Loucy (cell line): ENCODE measurements at regions not wholly inside any gene's neighbourhood (a gene's known extent, or its start where the extent isn't known, plus 50 kb on each side); places are given as distances from the start of the nearest gene placed in this dataset.

Experiments used
- H2AFZ ChIP-seq: fragments of 200-600 bp; sonication (generic); 2 replicates; pipeline ENCODE4 v1.6.0; 2016; ENCODE audit warnings: antibody characterized with exemption, mild to moderate bottlenecking, low read length, moderate library complexity
- H3F3A ChIP-seq: fragments of 200-600 bp; 2 replicates; pipeline ENCODE4 v1.6.0; 2016; ENCODE audit warnings: antibody characterized with exemption, low read depth, mild to moderate bottlenecking
- H3K27me3 ChIP-seq: fragments of 200-600 bp; sonication (generic); 2 replicates; pipeline ENCODE4 v1.6.1; 2014; ENCODE audit warnings: low read length, mild to moderate bottlenecking; ENCODE audit not compliant: insufficient read depth, poor library complexity, severe bottlenecking
- H3K36me3 ChIP-seq: fragments of 200-600 bp; sonication (generic); 2 replicates; pipeline ENCODE4 v1.6.1; 2016; ENCODE audit warnings: low read length; ENCODE audit not compliant: insufficient read depth
- H3K4me1 ChIP-seq: fragments of 200-600 bp; sonication (generic); 2 replicates; pipeline ENCODE4 v1.5.1; 2014; ENCODE audit warnings: low read length, mild to moderate bottlenecking; ENCODE audit not compliant: insufficient read depth, poor library complexity, severe bottlenecking
- H3K4me2 ChIP-seq: fragments of 200-600 bp; sonication (generic); 2 replicates; pipeline ENCODE4 v1.6.0; 2014; ENCODE audit warnings: antibody characterized with exemption, low read length, low read depth, mild to moderate bottlenecking; ENCODE audit not compliant: poor library complexity, severe bottlenecking
- H3K4me3 ChIP-seq: fragments of 200-600 bp; sonication (generic); 2 replicates; pipeline ENCODE4 v1.5.1; 2014; ENCODE audit warnings: low read length, mild to moderate bottlenecking, mixed read lengths; ENCODE audit not compliant: poor library complexity, severe bottlenecking
- H3K79me2 ChIP-seq: fragments of 200-600 bp; sonication (generic); 2 replicates; pipeline ENCODE4 v1.6.1; 2014; ENCODE audit warnings: low read length; ENCODE audit not compliant: insufficient read depth
- H3K9ac ChIP-seq: fragments of 200-600 bp; sonication (generic); 2 replicates; pipeline ENCODE4 v1.6.0; 2014; ENCODE audit warnings: mild to moderate bottlenecking, low read depth, low read length, moderate library complexity; ENCODE audit not compliant: poor library complexity, severe bottlenecking
- H3K9me2 ChIP-seq: fragments of 200-600 bp; sonication (generic); replicated peaks from 2 replicates; pipeline ENCODE4 v1.6.1; 2016; ENCODE audit warnings: low read depth, low read length, mixed read lengths
- H3K9me3 ChIP-seq: fragments of 200-600 bp; sonication (generic); 2 replicates; pipeline ENCODE4 v1.6.1; 2014; ENCODE audit warnings: mild to moderate bottlenecking, antibody characterized with exemption, low read length, low read depth; ENCODE audit not compliant: insufficient read depth
- H4K20me1 ChIP-seq: fragments of 200-600 bp; sonication (generic); 2 replicates; pipeline ENCODE4 v1.6.0; 2014; ENCODE audit warnings: antibody characterized with exemption, low read length, mild to moderate bottlenecking; ENCODE audit not compliant: insufficient read depth, poor library complexity, severe bottlenecking
- EZH2phosphoT487 ChIP-seq: fragments of 200-600 bp; IDR thresholded peaks from 2 replicates; pipeline ENCODE4 v1.6.1; 2018; ENCODE audit warnings: antibody characterized with exemption, mild to moderate bottlenecking, moderate library complexity, borderline replicate concordance
- TF ChIP-seq, protein P1 (sequence below): fragments of 200-600 bp; sonication (generic); conservative IDR thresholded peaks from 2 replicates; pipeline ENCODE4 v1.5.1; 2014; ENCODE audit warnings: mild to moderate bottlenecking, antibody characterized with exemption, low read length

GRCh38 chr1:115204513-115204912 lies 115.2 kb upstream of the TSPAN2 start:
- peaks cover 4% of the 10 kb centered on the region; the same call in 1 of the 2 replicates for H3K9me3 ChIP-seq
- no peak overlapping the region for H3K4me2 ChIP-seq
- no peak overlapping the region for H3K9ac ChIP-seq
- H3K79me2 ChIP-seq, result no peaks in the 10 kb centered on the region
- H3K4me1 ChIP-seq, result no peaks in the 10 kb centered on the region
- H3K4me3 ChIP-seq, result no peak overlapping the region
- H4K20me1 ChIP-seq, result no peaks in the 10 kb centered on the region
- no peak overlapping the region for H2AFZ ChIP-seq
- no peaks in the 10 kb centered on the region for H3K9me2 ChIP-seq
- TF ChIP-seq EZH2phosphoT487, result no peak
- TF ChIP-seq, protein P1, sequence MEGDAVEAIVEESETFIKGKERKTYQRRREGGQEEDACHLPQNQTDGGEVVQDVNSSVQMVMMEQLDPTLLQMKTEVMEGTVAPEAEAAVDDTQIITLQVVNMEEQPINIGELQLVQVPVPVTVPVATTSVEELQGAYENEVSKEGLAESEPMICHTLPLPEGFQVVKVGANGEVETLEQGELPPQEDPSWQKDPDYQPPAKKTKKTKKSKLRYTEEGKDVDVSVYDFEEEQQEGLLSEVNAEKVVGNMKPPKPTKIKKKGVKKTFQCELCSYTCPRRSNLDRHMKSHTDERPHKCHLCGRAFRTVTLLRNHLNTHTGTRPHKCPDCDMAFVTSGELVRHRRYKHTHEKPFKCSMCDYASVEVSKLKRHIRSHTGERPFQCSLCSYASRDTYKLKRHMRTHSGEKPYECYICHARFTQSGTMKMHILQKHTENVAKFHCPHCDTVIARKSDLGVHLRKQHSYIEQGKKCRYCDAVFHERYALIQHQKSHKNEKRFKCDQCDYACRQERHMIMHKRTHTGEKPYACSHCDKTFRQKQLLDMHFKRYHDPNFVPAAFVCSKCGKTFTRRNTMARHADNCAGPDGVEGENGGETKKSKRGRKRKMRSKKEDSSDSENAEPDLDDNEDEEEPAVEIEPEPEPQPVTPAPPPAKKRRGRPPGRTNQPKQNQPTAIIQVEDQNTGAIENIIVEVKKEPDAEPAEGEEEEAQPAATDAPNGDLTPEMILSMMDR, result no peak
- H3F3A ChIP-seq, result no peaks in the 10 kb centered on the region
- H3K27me3 ChIP-seq, result no peaks in the 10 kb centered on the region
- no peaks in the 10 kb centered on the region for H3K36me3 ChIP-seq

GRCh38 chr1:115203287-115203686 lies 114.0 kb upstream of the TSPAN2 start:
- Histone ChIP-seq H4K20me1 (no peaks in the 10 kb centered on the region), H3K9ac (no peak overlapping the region), H3K9me2 (no peaks in the 10 kb centered on the region), H3F3A (no peaks in the 10 kb centered on the region), H3K9me3 (peaks cover 4% of the 10 kb centered on the region; the same call in 1 of the 2 replicates), H3K4me3 (no peak overlapping the region), H3K36me3 (no peaks in the 10 kb centered on the region), H3K4me2 (no peak overlapping the region), H3K4me1 (no peaks in the 10 kb centered on the region), H3K79me2 (no peaks in the 10 kb centered on the region), H3K27me3 (no peaks in the 10 kb centered on the region), H2AFZ (no peak overlapping the region)
- no peak for TF ChIP-seq EZH2phosphoT487
- TF ChIP-seq, protein P1, result no peak

DNA sequence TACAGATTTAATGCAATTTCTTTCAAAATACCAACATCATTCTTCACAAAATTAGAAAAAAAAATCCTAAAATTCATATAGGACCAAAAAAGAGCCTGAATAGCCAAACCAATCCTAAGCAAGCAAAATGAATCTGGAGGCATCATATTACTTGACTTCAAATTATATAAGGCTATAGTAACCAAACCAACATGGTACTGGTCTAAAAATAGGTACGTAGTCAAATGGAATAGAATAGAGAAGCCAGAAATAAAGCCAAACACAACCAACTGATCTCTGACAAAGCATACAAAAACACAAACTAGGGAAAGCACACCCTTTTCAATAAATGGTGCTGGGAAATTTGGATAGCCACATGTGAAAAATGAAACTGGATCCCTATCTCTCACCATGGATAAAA lies 112.3 kb upstream of the TSPAN2 start:
- no peaks in the 10 kb centered on the region for H3K4me1 ChIP-seq
- H3K9me2 ChIP-seq, result no peaks in the 10 kb centered on the region
- H3F3A ChIP-seq, result no peaks in the 10 kb centered on the region
- no peaks in the 10 kb centered on the region for H3K36me3 ChIP-seq
- TF ChIP-seq EZH2phosphoT487, result no peak
- TF ChIP-seq, protein P1, result no peak
- peaks cover 4% of the 10 kb centered on the region; the same call in 1 of the 2 replicates for H3K9me3 ChIP-seq
- H4K20me1 ChIP-seq, result no peaks in the 10 kb centered on the region
- no peaks in the 10 kb centered on the region for H3K27me3 ChIP-seq
- H3K4me2 ChIP-seq, result no peak overlapping the region
- no peak overlapping the region for H3K4me3 ChIP-seq
- no peak overlapping the region for H3K9ac ChIP-seq
- no peaks in the 10 kb centered on the region for H3K79me2 ChIP-seq
- no peak overlapping the region for H2AFZ ChIP-seq
